ENCODE measurements at regions not wholly inside any gene's neighbourhood (a gene's known extent, or its start where the extent isn't known, plus 50 kb on each side); places are given as distances from the start of the nearest gene placed in this dataset.

DNA sequence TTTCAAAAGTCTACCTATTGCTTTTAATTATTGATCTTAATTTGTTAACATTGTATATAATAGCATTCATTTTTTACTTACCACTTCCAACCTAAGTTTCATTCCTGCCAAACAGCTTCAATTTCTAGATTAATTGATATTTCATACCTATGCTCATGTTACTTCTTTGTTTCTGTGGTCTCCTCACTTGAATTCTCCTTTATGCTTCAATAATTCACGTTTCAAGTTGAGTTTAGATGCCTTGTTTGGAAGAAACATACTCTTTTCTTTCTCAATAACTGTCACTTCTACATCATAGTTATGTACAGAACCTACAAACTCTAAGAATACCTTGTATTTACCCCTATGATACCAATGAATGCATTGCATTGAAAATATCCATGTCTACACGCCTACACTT, 862.2 kb upstream of the LRATD1 start (continued):
- TF ChIP-seq HDAC2 (IDR thresholded peaks at IDR 0.05; ENCODE audit: borderline replicate concordance in 1 of 2, low read depth in 2 of 2, low read length in 2 of 2) (no peak), GABPA (IDR thresholded peaks at IDR 0.05; ENCODE audit: borderline replicate concordance, insufficient read depth, low read length) (no peak)

Measured in H1 (cell line).